Erythroblast (primary cell): ENCODE measurements at regions not wholly inside any gene's neighbourhood (a gene's known extent, or its start where the extent isn't known, plus 50 kb on each side); places are given as distances from the start of the nearest gene placed in this dataset.

ENCODE experiments used
- GATA1 ChIP-seq: IDR thresholded peaks from 2 replicates; pipeline ENCODE4 v1.6.1; 2011; ENCODE audit warnings: low read depth, mild to moderate bottlenecking, control low read depth, low read length, moderate library complexity
- POLR2A ChIP-seq: IDR thresholded peaks from 2 replicates; pipeline ENCODE4 v1.6.1; 2011; ENCODE audit warnings: mild to moderate bottlenecking, low read length

GRCh38 chr12:21025656-21026055, 105.3 kb upstream of the SLCO1B1 start:
- TF ChIP-seq POLR2A: no peak
- no peak for TF ChIP-seq GATA1
